Liver (tissue), 8 donors: ENCODE measurements at regions not wholly inside any gene's neighbourhood (a gene's known extent, or its start where the extent isn't known, plus 50 kb on each side); places are given as distances from the start of the nearest gene placed in this dataset.

ENCODE experiments used
- DNase-seq: peaks from one replicate; pipeline ENCODE4 v3.0.0-alpha.2; 2017; ENCODE audit warnings: low spot score
- H3K27ac ChIP-seq, 2 donors: one replicate each; pipeline ENCODE4 v1.7.0; 2013; ENCODE audit warnings: inconsistent platforms in 2 of 2, low read length in 2 of 2, control low read depth in 1 of 2, low read depth in 1 of 2, mild to moderate bottlenecking in 1 of 2
- H3K27me3 ChIP-seq, 4 donors: one replicate each; pipeline versions ENCODE4 v1.6.1 to v1.7.0; 2013; ENCODE audit warnings: low read length in 3 of 4, inconsistent platforms in 1 of 4, mild to moderate bottlenecking in 1 of 4, moderate library complexity in 1 of 4; ENCODE audit not compliant: control insufficient read depth in 4 of 4, insufficient read depth in 4 of 4
- H3K36me3 ChIP-seq, 4 donors: one replicate each; pipeline versions ENCODE4 v1.6.1 to v1.7.0; 2013; ENCODE audit warnings: low read length in 3 of 4, mild to moderate bottlenecking in 3 of 4, low read depth in 1 of 4, moderate library complexity in 1 of 4; ENCODE audit not compliant: control insufficient read depth in 4 of 4, insufficient read depth in 3 of 4
- H3K4me1 ChIP-seq, 4 donors: one replicate each; pipeline versions ENCODE4 v1.6.1 to v1.7.0; 2013; ENCODE audit warnings: low read length in 3 of 4, mild to moderate bottlenecking in 3 of 4, moderate library complexity in 1 of 4; ENCODE audit not compliant: control insufficient read depth in 4 of 4, insufficient read depth in 4 of 4
- H3K4me3 ChIP-seq, 3 donors: one replicate each; pipeline versions ENCODE4 v1.6.1 to v1.7.0; 2013; ENCODE audit warnings: low read length in 3 of 3, control low read depth in 1 of 3, low read depth in 1 of 3, mild to moderate bottlenecking in 1 of 3
- H3K9ac ChIP-seq, 2 donors: one replicate each; pipeline ENCODE4 v1.7.0; 2013; ENCODE audit warnings: low read length in 2 of 2, mild to moderate bottlenecking in 2 of 2, moderate library complexity in 2 of 2, control low read depth in 1 of 2, low read depth in 1 of 2
- H3K9me3 ChIP-seq, 4 donors: one replicate each; pipeline versions ENCODE4 v1.6.1 to v1.7.0; 2013; ENCODE audit warnings: low read length in 3 of 4; ENCODE audit not compliant: control insufficient read depth in 4 of 4
- EGR1 ChIP-seq, 2 donors: IDR thresholded peaks; 2 replicates each; pipeline ENCODE4 v1.6.1; 2016 to 2018; ENCODE audit warnings: antibody characterized with exemption in 2 of 2, low read depth in 2 of 2
- FOXA1 ChIP-seq: IDR thresholded peaks from 2 replicates; pipeline ENCODE4 v1.6.1; 2016; ENCODE audit warnings: antibody characterized with exemption
- FOXA2 ChIP-seq: IDR thresholded peaks from 2 replicates; pipeline ENCODE4 v1.6.1; 2016; ENCODE audit warnings: antibody characterized with exemption
- GABPA ChIP-seq, 2 donors: IDR thresholded peaks in 1 of 2; conservative IDR thresholded peaks in 1 of 2; 2 replicates each; pipeline ENCODE4 v1.6.1; 2016; ENCODE audit warnings: antibody characterized with exemption in 2 of 2, mild to moderate bottlenecking in 1 of 2, moderate library complexity in 1 of 2
- HNF4A ChIP-seq, 2 donors: conservative IDR thresholded peaks; 2 replicates each; pipeline ENCODE4 v1.6.1; 2016; ENCODE audit warnings: antibody characterized with exemption in 2 of 2, mild to moderate bottlenecking in 2 of 2
- HNF4G ChIP-seq: IDR thresholded peaks from 2 replicates; pipeline ENCODE4 v1.6.1; 2016; ENCODE audit warnings: antibody characterized with exemption
- JUND ChIP-seq, 2 donors: IDR thresholded peaks; 2 replicates each; pipeline ENCODE4 v1.6.1; 2016; ENCODE audit warnings: antibody characterized with exemption in 2 of 2
- RAD21 ChIP-seq, 2 donors: IDR thresholded peaks; 2 replicates each; pipeline ENCODE4 v1.6.1; 2016; ENCODE audit warnings: antibody characterized with exemption in 2 of 2, mild to moderate bottlenecking in 2 of 2
- RXRA ChIP-seq, 2 donors: IDR thresholded peaks; 2 replicates each; pipeline ENCODE4 v1.6.1; 2017 to 2018; ENCODE audit warnings: antibody characterized with exemption in 2 of 2, mild to moderate bottlenecking in 1 of 2
- SP1 ChIP-seq: IDR thresholded peaks from 2 replicates; pipeline ENCODE4 v1.6.1; 2018; ENCODE audit warnings: antibody characterized with exemption, mild to moderate bottlenecking
- TAF1 ChIP-seq: conservative IDR thresholded peaks from 2 replicates; pipeline ENCODE4 v1.6.1; 2016; ENCODE audit warnings: antibody characterized with exemption, mild to moderate bottlenecking
- YY1 ChIP-seq: IDR thresholded peaks from 2 replicates; pipeline ENCODE4 v1.6.1; 2016; ENCODE audit warnings: antibody characterized with exemption, mild to moderate bottlenecking
- WGBS: extraction: QIAGEN DNeasy Blood & Tissue Kit; methylation state at CpG from one replicate; pipeline ENCODE4 v1.1.7; 2013; 5-methylcytosine and 5-hydroxymethylcytosine counted together
- TF ChIP-seq, protein P1 (sequence below): IDR thresholded peaks from 2 replicates; pipeline ENCODE4 v1.6.1; 2016; ENCODE audit warnings: antibody characterized with exemption
- TF ChIP-seq, protein P2 (sequence below): IDR thresholded peaks from 2 replicates; pipeline ENCODE4 v1.6.1; 2016; ENCODE audit warnings: antibody characterized with exemption, mild to moderate bottlenecking
- TF ChIP-seq, protein P3 (sequence below): IDR thresholded peaks from 2 replicates; pipeline ENCODE4 v1.6.1; 2016; ENCODE audit warnings: antibody characterized with exemption
- TF ChIP-seq, protein P4 (sequence below): fragments of 150-350 bp; IDR thresholded peaks from 2 replicates; pipeline ENCODE4 v1.5.1; 2017; ENCODE audit warnings: improper control_type of control experiment, low read depth, low read length; ENCODE audit not compliant: missing input control
- TF ChIP-seq, protein P5 (sequence below): IDR thresholded peaks from 2 replicates; pipeline ENCODE4 v1.6.1; 2016; ENCODE audit warnings: antibody characterized with exemption
- donor health status: healthy.
- donor health status: healthy.
- donor health status: healthy.
- donor health status: healthy.
- donor health status: healthy.

DNA sequence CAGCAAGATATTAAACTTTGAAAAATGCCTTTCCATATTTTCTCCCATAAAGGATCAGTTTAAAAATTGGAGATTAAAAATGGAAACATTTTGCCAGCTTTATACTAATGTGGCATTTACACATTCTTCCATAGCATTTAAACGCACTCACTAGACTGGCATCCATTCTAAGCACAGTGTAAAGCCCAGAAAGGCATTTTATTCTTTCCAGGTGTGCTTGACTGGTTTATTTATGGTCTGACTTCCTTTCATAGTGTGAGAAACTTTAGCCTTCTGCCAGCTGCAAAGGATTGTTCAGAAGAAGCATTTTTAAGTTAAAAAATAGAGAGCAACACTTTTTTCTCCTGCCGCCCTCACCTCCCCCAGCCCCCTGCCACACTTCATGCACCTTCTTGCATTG is 271.7 kb upstream of the PSMD7 start:
- H3K9me3 ChIP-seq, result no peaks in the 10 kb centered on the region
- H3K36me3 ChIP-seq, result no peaks in the 10 kb centered on the region
- DNase-seq, result no peak
- H3K9ac ChIP-seq, result no peak overlapping the region
- WGBS, result 68% methylated on average over 2 of the region's 2 CpGs
- peaks cover 0 to 1% (median 0%) of the 10 kb centered on the region in 4 donors for H3K4me1 ChIP-seq
- TF ChIP-seq FOXA2, result no peak
- no peak for TF ChIP-seq HNF4A (conservative IDR thresholded peaks at IDR 0.05)
- no peak for TF ChIP-seq YY1
- TF ChIP-seq RAD21 (IDR thresholded peaks at IDR 0.05), result no peak
- TF ChIP-seq, protein P1, sequence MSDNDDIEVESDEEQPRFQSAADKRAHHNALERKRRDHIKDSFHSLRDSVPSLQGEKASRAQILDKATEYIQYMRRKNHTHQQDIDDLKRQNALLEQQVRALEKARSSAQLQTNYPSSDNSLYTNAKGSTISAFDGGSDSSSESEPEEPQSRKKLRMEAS, result no peak
- no peak for TF ChIP-seq FOXA1
- no peak for TF ChIP-seq TAF1
- no peak for TF ChIP-seq GABPA (IDR thresholded peaks at IDR 0.05 in 1 of 2, conservative IDR thresholded peaks at IDR 0.05 in 1 of 2)
- no peak for TF ChIP-seq RXRA (IDR thresholded peaks at IDR 0.05)
- TF ChIP-seq SP1, result no peak
- TF ChIP-seq EGR1 (IDR thresholded peaks at IDR 0.05; ENCODE audit: low read depth in 2 of 2), result no peak
- TF ChIP-seq, protein P2, sequence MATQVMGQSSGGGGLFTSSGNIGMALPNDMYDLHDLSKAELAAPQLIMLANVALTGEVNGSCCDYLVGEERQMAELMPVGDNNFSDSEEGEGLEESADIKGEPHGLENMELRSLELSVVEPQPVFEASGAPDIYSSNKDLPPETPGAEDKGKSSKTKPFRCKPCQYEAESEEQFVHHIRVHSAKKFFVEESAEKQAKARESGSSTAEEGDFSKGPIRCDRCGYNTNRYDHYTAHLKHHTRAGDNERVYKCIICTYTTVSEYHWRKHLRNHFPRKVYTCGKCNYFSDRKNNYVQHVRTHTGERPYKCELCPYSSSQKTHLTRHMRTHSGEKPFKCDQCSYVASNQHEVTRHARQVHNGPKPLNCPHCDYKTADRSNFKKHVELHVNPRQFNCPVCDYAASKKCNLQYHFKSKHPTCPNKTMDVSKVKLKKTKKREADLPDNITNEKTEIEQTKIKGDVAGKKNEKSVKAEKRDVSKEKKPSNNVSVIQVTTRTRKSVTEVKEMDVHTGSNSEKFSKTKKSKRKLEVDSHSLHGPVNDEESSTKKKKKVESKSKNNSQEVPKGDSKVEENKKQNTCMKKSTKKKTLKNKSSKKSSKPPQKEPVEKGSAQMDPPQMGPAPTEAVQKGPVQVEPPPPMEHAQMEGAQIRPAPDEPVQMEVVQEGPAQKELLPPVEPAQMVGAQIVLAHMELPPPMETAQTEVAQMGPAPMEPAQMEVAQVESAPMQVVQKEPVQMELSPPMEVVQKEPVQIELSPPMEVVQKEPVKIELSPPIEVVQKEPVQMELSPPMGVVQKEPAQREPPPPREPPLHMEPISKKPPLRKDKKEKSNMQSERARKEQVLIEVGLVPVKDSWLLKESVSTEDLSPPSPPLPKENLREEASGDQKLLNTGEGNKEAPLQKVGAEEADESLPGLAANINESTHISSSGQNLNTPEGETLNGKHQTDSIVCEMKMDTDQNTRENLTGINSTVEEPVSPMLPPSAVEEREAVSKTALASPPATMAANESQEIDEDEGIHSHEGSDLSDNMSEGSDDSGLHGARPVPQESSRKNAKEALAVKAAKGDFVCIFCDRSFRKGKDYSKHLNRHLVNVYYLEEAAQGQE, result no peak
- H3K4me3 ChIP-seq, result no peak overlapping the region
- H3K27me3 ChIP-seq, result no peaks in the 10 kb centered on the region
- no peak overlapping the region for H3K27ac ChIP-seq

DNA sequence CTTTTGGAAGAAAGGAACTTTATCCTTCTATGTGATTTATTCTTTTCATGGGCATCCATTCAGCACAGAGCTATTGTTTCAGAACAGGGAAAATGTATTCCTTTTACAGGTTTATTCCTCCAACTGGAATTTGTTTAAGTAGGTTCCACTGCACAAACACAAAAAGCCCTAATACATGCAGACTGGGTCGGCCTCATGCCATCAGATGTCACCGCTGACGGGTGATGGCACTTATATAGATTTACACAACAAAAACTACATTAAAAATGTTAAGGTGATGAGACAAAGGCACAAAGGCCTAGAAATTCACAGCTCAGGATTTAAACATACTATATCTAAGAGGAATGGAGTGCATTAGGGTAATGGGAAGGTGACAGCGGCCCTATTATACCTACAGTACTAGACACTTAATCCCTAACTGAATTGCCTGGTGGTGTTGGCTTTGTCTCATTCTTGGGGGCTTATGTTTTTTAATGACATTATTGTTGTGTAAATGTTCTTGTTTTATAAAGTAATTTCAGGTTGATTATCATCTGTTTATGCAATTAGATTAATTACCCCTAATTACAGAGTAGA is 276.4 kb upstream of the PSMD7 start:
- no peak overlapping the region for H3K9ac ChIP-seq
- 73% methylated on average over 4 of the region's 4 CpGs for WGBS
- H3K27ac ChIP-seq, result no peak overlapping the region
- no peaks in the 10 kb centered on the region for H3K9me3 ChIP-seq
- H3K27me3 ChIP-seq, result no peaks in the 10 kb centered on the region
- no peaks in the 10 kb centered on the region for H3K36me3 ChIP-seq
- TF ChIP-seq GABPA (IDR thresholded peaks at IDR 0.05 in 1 of 2, conservative IDR thresholded peaks at IDR 0.05 in 1 of 2) (no peak), HNF4A (conservative IDR thresholded peaks at IDR 0.05) (no peak), FOXA1 (no peak)
- no peaks in the 10 kb centered on the region for H3K4me1 ChIP-seq
- DNase-seq, result no peak
- no peak overlapping the region for H3K4me3 ChIP-seq

DNA sequence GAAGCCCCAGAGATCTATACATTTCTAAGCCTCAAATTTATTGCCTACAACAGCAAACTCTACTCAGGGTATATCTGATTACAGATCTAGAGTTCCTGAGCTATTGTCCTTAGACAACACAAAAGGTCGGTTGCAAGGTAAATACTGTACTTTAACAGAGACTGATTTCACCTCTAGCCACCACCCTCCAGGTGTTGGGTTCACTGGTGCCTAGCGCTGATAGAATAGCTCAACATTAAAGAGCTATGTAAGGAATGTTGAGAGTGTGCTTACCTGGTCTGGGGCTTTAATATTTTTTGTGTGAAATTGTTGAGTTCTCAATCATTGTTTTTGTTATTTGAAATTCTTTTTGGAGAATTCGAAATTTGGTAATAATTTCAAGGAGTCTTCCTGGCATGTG is 277.0 kb upstream of the PSMD7 start:
- no peak for DNase-seq
- H3K27ac ChIP-seq, result no peak overlapping the region
- no peak overlapping the region for H3K9ac ChIP-seq
- H3K4me3 ChIP-seq, result no peak overlapping the region
- no peaks in the 10 kb centered on the region for H3K9me3 ChIP-seq
- H3K27me3 ChIP-seq, result no peaks in the 10 kb centered on the region
- no peaks in the 10 kb centered on the region for H3K36me3 ChIP-seq
- H3K4me1 ChIP-seq, result no peaks in the 10 kb centered on the region
- 35% methylated on average over 3 of the region's 3 CpGs for WGBS
- TF ChIP-seq HNF4G (no peak), RXRA (IDR thresholded peaks at IDR 0.05) (no peak), GABPA (IDR thresholded peaks at IDR 0.05 in 1 of 2, conservative IDR thresholded peaks at IDR 0.05 in 1 of 2) (no peak), TAF1 (no peak), SP1 (no peak), JUND (IDR thresholded peaks at IDR 0.05) (no peak), YY1 (no peak), RAD21 (IDR thresholded peaks at IDR 0.05) (no peak), FOXA2 (no peak)
- TF ChIP-seq, protein P3, sequence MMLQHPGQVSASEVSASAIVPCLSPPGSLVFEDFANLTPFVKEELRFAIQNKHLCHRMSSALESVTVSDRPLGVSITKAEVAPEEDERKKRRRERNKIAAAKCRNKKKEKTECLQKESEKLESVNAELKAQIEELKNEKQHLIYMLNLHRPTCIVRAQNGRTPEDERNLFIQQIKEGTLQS, result no peak
- TF ChIP-seq, protein P4, sequence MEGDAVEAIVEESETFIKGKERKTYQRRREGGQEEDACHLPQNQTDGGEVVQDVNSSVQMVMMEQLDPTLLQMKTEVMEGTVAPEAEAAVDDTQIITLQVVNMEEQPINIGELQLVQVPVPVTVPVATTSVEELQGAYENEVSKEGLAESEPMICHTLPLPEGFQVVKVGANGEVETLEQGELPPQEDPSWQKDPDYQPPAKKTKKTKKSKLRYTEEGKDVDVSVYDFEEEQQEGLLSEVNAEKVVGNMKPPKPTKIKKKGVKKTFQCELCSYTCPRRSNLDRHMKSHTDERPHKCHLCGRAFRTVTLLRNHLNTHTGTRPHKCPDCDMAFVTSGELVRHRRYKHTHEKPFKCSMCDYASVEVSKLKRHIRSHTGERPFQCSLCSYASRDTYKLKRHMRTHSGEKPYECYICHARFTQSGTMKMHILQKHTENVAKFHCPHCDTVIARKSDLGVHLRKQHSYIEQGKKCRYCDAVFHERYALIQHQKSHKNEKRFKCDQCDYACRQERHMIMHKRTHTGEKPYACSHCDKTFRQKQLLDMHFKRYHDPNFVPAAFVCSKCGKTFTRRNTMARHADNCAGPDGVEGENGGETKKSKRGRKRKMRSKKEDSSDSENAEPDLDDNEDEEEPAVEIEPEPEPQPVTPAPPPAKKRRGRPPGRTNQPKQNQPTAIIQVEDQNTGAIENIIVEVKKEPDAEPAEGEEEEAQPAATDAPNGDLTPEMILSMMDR, result no peak
- TF ChIP-seq, protein P5, sequence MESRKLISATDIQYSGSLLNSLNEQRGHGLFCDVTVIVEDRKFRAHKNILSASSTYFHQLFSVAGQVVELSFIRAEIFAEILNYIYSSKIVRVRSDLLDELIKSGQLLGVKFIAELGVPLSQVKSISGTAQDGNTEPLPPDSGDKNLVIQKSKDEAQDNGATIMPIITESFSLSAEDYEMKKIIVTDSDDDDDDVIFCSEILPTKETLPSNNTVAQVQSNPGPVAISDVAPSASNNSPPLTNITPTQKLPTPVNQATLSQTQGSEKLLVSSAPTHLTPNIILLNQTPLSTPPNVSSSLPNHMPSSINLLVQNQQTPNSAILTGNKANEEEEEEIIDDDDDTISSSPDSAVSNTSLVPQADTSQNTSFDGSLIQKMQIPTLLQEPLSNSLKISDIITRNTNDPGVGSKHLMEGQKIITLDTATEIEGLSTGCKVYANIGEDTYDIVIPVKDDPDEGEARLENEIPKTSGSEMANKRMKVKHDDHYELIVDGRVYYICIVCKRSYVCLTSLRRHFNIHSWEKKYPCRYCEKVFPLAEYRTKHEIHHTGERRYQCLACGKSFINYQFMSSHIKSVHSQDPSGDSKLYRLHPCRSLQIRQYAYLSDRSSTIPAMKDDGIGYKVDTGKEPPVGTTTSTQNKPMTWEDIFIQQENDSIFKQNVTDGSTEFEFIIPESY, result no peak
